ENCODE measurements at regions not wholly inside any gene's neighbourhood (a gene's known extent, or its start where the extent isn't known, plus 50 kb on each side); places are given as distances from the start of the nearest gene placed in this dataset.

DNA sequence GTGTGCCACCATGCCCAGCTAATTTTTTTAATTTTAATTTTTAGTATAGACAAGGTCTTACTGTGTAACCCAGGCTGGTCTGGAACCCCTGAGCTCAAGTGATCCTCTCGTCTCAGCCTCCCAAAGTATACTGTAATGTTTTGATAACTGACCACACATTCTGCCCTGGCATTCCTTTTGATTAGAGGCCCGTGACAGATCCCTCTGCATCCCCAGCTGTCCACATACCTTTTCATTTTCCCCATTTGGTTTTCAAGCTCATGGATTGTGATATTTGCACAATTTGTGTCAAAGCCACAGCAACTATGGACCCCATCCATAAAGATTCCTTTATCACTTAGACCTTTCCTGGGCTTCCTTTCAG lies 116.8 kb upstream of the ATP1A1 start:
- no peak overlapping the region for H2BK5ac ChIP-seq (ENCODE audit: insufficient read length, low read length)
- no peak overlapping the region for H3K14ac ChIP-seq (ENCODE audit: insufficient read depth, low read length)
- H3K27ac ChIP-seq (ENCODE audit: insufficient read length, low read depth, low read length) = no peak overlapping the region
- H4K91ac ChIP-seq (ENCODE audit: insufficient read length, low read depth, low read length) = no peak overlapping the region
- no peak overlapping the region for H3T11ph ChIP-seq (ENCODE audit: low read length)
- Mint-ChIP-seq H3K4me1 (peaks cover 14 to 17% of the 10 kb centered on the region in 2 experiments), H3K36me3 (ENCODE audit: insufficient read depth in 1 of 3, low read depth in 3 of 3) (no peaks in the 10 kb centered on the region), H3K27ac (peak overlapping the region in 1 of 3 experiments; percentile 89; a peak in 2 of 7 replicates), H3K4me3 (no peak overlapping the region), H3K27me3 (ENCODE audit: low read depth) (peaks cover 1% of the 10 kb centered on the region; the same call in 1 of the 2 replicates), H3K9me3 (no peaks in the 10 kb centered on the region)
- H3K9ac ChIP-seq (ENCODE audit: extremely low read depth, insufficient read length, low read length) = no peak overlapping the region
- no peak overlapping the region for H2BK20ac ChIP-seq (ENCODE audit: low read depth, low read length, poor library complexity, severe bottlenecking)
- no peak overlapping the region for H2BK120ac ChIP-seq (ENCODE audit: low read depth, low read length, poor library complexity, severe bottlenecking)
- TF ChIP-seq, protein P1, sequence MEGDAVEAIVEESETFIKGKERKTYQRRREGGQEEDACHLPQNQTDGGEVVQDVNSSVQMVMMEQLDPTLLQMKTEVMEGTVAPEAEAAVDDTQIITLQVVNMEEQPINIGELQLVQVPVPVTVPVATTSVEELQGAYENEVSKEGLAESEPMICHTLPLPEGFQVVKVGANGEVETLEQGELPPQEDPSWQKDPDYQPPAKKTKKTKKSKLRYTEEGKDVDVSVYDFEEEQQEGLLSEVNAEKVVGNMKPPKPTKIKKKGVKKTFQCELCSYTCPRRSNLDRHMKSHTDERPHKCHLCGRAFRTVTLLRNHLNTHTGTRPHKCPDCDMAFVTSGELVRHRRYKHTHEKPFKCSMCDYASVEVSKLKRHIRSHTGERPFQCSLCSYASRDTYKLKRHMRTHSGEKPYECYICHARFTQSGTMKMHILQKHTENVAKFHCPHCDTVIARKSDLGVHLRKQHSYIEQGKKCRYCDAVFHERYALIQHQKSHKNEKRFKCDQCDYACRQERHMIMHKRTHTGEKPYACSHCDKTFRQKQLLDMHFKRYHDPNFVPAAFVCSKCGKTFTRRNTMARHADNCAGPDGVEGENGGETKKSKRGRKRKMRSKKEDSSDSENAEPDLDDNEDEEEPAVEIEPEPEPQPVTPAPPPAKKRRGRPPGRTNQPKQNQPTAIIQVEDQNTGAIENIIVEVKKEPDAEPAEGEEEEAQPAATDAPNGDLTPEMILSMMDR (conservative IDR thresholded peaks at IDR 0.05) = no peak
- no peak overlapping the region for H3K18ac ChIP-seq (ENCODE audit: insufficient read length, low read depth, low read length)
- no peaks in the 10 kb centered on the region for H3K9me3 ChIP-seq (ENCODE audit: control insufficient read depth, low read depth, low read length)
- no peaks in the 10 kb centered on the region for H4K20me1 ChIP-seq (ENCODE audit: control insufficient read depth, insufficient read depth, insufficient read length)
- H2AK5ac ChIP-seq (ENCODE audit: insufficient read length, low read length) = no peak overlapping the region
- H4K8ac ChIP-seq (replicated peaks; ENCODE audit: insufficient read length, low read depth, low read length) = no peak overlapping the region
- no peak overlapping the region for H3K4ac ChIP-seq (ENCODE audit: low read depth, low read length)
- H4K5ac ChIP-seq (ENCODE audit: insufficient read length, low read depth, low read length) = no peak overlapping the region
- no peaks in the 10 kb centered on the region for H3K4me1 ChIP-seq (ENCODE audit: insufficient read depth, low read length)
- no peak overlapping the region for H2AFZ ChIP-seq (ENCODE audit: low read length)
- no peak overlapping the region for H2BK15ac ChIP-seq (ENCODE audit: low read depth, low read length)
- WGBS (ENCODE audit: extremely low coverage, insufficient read length, low lambda C conversion rate) = no CpG with 5 or more reads among the region's 2 CpGs
- no peak overlapping the region for H3K4me2 ChIP-seq (ENCODE audit: insufficient read depth, insufficient read length, low read length)
- H3K27me3 ChIP-seq (ENCODE audit: insufficient read depth, low read length) = no peaks in the 10 kb centered on the region
- no peaks in the 10 kb centered on the region for H3K79me2 ChIP-seq (ENCODE audit: insufficient read depth, low read length)
- H3K79me1 ChIP-seq (ENCODE audit: insufficient read depth, low read depth, low read length, poor library complexity, severe bottlenecking) = no peaks in the 10 kb centered on the region
- DNase-seq = no peak
- H3K23ac ChIP-seq (ENCODE audit: insufficient read length, low read depth, low read length) = no peak overlapping the region
- no peaks in the 10 kb centered on the region for H3K23me2 ChIP-seq (ENCODE audit: insufficient read length, low read depth, low read length, poor library complexity, severe bottlenecking)
- H2BK12ac ChIP-seq (ENCODE audit: insufficient read length, low read depth, low read length) = no peak overlapping the region
- no peak overlapping the region for H3K56ac ChIP-seq (ENCODE audit: insufficient read length, low read depth, low read length)
